ENCODE measurements at regions not wholly inside any gene's neighbourhood (a gene's known extent, or its start where the extent isn't known, plus 50 kb on each side); places are given as distances from the start of the nearest gene placed in this dataset.
"Not testable (repeated sequence)": the region's sequence is repeated elsewhere in the genome, so short reads cannot be mapped to it uniquely, and the experiment has no call there.

DNA sequence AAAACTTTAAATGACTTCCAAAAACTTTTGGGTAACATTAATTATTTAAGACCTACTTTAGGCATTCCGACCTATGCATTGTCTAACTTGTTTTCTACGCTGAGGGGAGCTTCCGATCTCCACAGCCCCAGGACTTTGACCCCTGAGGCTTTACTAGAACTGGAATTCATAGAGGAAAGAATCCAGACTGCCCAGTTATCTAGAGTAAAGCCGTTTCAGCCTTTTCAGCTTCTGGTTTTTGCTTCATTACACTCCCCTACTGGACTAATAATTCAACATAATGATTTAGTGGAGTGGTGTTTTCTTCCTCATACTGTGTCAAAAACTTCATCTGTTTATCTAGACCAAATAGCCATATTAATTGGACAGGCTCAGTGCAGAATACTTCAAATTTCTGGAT, 571.9 kb upstream of the PTGER4 start:
- TF ChIP-seq POLR2A, CTCF (IDR thresholded peaks at IDR 0.05): not testable (repeated sequence)

Measured in uterus (tissue), 2 donors.